IPS DF 19.7 (cell line): ENCODE measurements at regions not wholly inside any gene's neighbourhood (a gene's known extent, or its start where the extent isn't known, plus 50 kb on each side); places are given as distances from the start of the nearest gene placed in this dataset.

Experiments
- DNase-seq: peaks from one replicate; pipeline ENCODE4 v3.0.0-alpha.2; 2013; ENCODE audit warnings: low read depth, low spot score

- DNase-seq = no peak
Observed at GRCh38 chr16:31701734-31702133, 171.9 kb upstream of the ZNF267 start.

GRCh38 chr16:31702796-31703195 lies 170.8 kb upstream of the ZNF267 start:
- no peak for DNase-seq

GRCh38 chr16:31703526-31704128 lies 170.0 kb upstream of the ZNF267 start:
- no peak for DNase-seq

- DNase-seq = no peak
Observed at GRCh38 chr16:31704138-31704537, 169.5 kb upstream of the ZNF267 start.

GRCh38 chr16:31705371-31705770 lies 168.2 kb upstream of the ZNF267 start:
- no peak for DNase-seq

- DNase-seq = no peak
Observed at GRCh38 chr16:31706318-31706717, 167.3 kb upstream of the ZNF267 start.

- no peak for DNase-seq
Observed at GRCh38 chr16:31706925-31707324, 166.7 kb upstream of the ZNF267 start.

- DNase-seq = no peak
Observed at GRCh38 chr16:31707743-31708335, 165.8 kb upstream of the ZNF267 start.

GRCh38 chr16:31708348-31708747 lies 165.3 kb upstream of the ZNF267 start:
- DNase-seq = no peak

GRCh38 chr16:31709181-31709580 lies 164.4 kb upstream of the ZNF267 start:
- DNase-seq = no peak

GRCh38 chr16:31710134-31710533 lies 163.5 kb upstream of the ZNF267 start:
- DNase-seq = no peak

- DNase-seq = no peak
Observed at GRCh38 chr16:31710880-31711279, 162.7 kb upstream of the ZNF267 start.

- DNase-seq = no peak
Observed at GRCh38 chr16:31711344-31711845, 162.2 kb upstream of the ZNF267 start.

GRCh38 chr16:31712064-31712540 lies 161.5 kb upstream of the ZNF267 start:
- no peak for DNase-seq

- peak; percentile 83 for DNase-seq
Observed at GRCh38 chr16:31713071-31713944, 160.3 kb upstream of the ZNF267 start.

- DNase-seq = no peak
Observed at GRCh38 chr16:31713945-31714902, 159.4 kb upstream of the ZNF267 start.

- no peak for DNase-seq
Observed at GRCh38 chr16:31714903-31715504, 158.6 kb upstream of the ZNF267 start.

GRCh38 chr16:31715915-31716314 lies 157.7 kb upstream of the ZNF267 start:
- DNase-seq = no peak

- no peak for DNase-seq
Observed at GRCh38 chr16:31718998-31719397, 154.6 kb upstream of the ZNF267 start.

GRCh38 chr16:31727553-31727952 lies 146.1 kb upstream of the ZNF267 start:
- no peak for DNase-seq

GRCh38 chr16:31734265-31734664 lies 139.3 kb upstream of the ZNF267 start:
- DNase-seq = no peak
